COLO829 (cell line): ENCODE measurements at regions not wholly inside any gene's neighbourhood (a gene's known extent, or its start where the extent isn't known, plus 50 kb on each side); places are given as distances from the start of the nearest gene placed in this dataset.

ENCODE experiments used
- DNase-seq: peaks from one replicate; pipeline ENCODE4 v3.0.0; 2012; ENCODE audit warnings: low spot score

DNA sequence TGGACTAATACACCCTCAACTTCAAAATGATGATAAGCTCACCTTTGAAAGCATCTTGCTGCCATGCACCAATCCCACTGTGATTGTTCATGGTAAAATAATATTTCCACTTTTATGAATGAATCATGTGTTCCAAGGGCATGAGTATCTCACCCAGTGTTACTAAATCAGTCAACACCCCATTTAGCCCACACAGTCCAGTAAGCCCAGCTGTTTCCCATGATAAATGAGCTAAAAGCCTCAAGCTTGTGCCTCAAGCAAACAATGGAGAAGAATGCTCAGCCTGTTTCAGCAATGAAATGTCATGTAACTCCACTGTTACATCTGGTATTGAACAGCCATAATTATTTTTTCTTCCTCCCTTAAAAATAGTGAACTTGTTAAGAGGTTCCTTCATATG, 442.5 kb downstream of the XPNPEP1 start:
- DNase-seq: no peak

DNA sequence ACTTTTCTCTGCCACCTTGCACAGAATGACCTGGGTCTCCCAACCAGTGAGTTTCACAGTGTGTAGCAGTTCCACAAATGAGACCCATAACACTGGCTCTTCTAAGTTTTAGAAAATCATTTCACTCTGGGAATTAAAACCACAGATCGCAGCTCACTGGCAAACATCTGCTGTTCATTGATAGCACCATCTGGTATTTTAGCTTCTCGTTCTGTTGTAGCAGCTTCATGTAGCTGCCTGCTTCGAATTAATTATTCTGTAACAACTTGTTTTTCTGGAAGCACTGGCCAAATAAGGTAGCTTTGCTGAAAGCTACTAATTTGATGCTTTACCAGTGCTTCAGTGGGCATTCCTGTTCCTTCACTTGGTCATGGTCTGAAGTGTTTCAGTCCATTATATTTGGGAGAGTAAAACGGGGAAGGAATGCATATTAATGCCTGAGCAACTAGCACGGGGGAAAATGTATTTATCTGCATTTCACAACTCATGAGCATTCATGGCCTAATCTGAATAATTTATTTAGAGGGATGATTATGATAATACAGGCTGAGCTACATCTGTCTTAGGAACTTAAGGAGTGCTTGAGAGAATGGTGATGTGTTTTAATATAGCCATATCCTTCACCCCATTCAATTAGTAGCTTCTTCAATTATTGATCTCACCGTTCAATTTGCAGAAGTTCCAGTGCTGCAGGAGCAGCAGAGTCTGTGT, 447.4 kb downstream of the XPNPEP1 start:
- DNase-seq: no peak

DNA sequence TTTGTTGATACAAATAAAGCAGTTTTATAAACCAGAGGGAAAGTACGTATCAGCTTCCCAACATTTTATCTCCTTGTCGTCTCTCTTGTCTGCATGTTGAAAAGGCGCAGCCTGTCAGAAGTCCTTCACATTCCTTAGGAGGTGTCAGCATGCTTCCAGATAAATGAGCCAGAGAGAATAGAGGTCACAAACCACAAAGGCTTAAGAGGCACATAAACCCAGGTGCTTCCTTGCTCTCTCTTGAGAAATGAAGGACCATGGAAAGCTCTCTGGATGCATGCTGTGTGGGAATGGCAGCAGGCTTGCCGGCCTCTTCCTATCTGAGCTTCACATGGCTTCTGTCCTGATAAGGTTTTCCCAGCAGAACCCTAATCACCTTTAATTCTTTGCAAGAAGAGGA, 448.5 kb downstream of the XPNPEP1 start:
- DNase-seq: no peak

GRCh38 chr10:109474261-109474660, 449.1 kb downstream of the XPNPEP1 start:
- no peak for DNase-seq

DNA sequence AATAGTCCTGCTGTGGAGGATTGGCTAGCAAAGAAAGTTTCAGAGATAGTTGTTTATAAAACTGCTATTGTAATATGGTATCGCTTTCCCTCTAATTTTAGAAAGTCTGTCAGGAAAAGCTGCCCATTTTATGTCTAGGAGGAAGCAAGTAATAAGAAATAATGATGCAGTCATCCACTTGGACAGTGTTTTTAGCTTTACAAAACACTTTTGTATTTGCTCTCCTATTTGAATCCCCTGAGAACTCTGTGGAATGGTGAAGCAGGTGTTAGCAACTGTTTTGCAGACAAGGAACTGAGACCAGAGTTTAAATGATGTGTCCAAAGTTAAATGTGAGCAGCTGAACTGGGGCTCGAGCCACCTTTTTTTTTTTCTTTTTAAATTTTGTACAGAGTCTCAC, 455.8 kb downstream of the XPNPEP1 start:
- DNase-seq: no peak

DNA sequence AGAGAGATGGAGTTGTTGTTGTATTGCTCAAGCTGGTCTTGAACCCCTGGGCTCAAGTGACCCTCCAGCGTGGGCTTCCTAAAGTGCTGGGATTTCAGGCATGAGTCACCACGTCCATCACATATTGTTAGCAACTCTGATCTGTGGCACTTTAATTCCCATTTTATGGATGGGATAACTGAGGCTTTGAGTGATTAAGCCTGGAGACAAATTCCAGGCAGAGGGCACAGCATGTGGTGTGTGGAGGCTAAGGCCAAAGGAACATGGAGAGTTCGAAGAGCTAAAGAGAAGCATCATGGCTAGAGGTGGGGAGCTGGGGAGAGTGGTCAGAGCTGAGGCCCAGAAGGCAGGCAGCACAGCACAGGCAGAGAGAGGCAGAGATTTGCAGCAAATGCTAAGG, 458.4 kb downstream of the XPNPEP1 start:
- no peak for DNase-seq

- no peak for DNase-seq
These were observed 466.0 kb downstream of the XPNPEP1 start for GRCh38 chr10:109457302-109457638.

GRCh38 chr10:109456566-109457301, 466.6 kb downstream of the XPNPEP1 start:
- no peak for DNase-seq

- DNase-seq: no peak
These were observed 468.6 kb downstream of the XPNPEP1 start for GRCh38 chr10:109454691-109455090.

GRCh38 chr10:109451879-109452278, 471.4 kb downstream of the XPNPEP1 start:
- no peak for DNase-seq

- no peak for DNase-seq
These were observed 472.6 kb downstream of the XPNPEP1 start for GRCh38 chr10:109450702-109451101.

- DNase-seq: no peak
These were observed 489.9 kb downstream of the XPNPEP1 start for GRCh38 chr10:109433434-109433833.

DNA sequence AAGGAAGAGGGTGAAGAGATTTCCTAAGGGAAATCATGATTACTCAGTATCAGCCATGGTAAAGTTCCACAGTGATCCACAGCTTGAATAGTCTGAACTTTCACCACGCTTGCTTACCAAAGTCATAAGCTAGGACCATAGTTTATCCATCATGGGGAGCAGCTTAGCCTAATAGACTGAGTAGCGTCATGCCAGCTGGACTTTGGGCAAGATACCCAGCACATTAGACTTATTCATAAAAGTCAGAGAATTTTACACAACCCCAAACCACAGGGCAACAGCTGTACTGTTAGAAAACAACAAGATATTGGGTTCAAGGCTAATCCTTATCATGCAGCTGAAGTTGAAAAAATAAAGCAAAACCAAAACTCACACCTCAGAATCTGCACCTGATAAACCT, 491.0 kb downstream of the XPNPEP1 start:
- no peak for DNase-seq

DNA sequence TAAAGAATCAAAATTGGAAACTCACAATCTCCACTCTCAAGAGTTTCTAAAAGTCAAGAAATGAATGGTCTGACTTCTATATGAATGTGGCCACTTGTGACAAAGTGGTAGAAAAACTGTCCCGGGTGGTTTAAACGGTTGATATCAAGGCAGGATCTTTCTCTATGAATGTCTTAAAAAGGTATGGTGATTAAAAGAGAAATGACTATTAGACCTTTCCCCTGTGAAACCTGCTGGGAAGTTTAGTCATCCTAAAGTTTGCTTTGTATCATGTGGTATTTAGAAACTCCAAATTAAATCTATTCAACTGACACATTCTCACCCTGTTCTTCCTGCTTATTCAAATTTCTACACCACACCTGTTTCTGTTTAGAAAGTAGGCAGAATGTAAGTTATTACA, 492.5 kb downstream of the XPNPEP1 start:
- DNase-seq: no peak

- no peak for DNase-seq
These were observed 493.1 kb downstream of the XPNPEP1 start for GRCh38 chr10:109430043-109430760.

GRCh38 chr10:109428775-109429491, 494.4 kb downstream of the XPNPEP1 start:
- no peak for DNase-seq

- no peak for DNase-seq
These were observed 495.9 kb downstream of the XPNPEP1 start for GRCh38 chr10:109427411-109427810.

DNA sequence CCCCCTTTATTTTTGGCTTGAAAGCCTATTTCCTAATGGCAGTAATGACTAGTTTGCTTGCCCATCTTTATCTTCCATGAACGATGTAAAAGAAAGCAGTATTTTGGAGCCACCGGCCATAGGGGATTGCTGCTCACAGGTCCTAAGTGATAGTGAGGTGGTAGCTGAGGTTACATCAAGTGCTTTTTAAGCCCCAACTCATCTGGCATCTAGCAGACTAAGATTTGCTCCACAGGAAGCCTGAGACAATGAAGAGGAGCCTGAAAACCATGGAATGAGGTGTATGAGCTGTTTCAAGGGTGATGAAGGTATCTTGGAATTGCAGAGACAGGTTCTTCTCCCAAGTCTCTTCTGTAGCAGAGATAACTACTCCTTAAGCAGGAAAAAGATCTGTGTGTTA, 496.3 kb downstream of the XPNPEP1 start:
- no peak for DNase-seq

DNA sequence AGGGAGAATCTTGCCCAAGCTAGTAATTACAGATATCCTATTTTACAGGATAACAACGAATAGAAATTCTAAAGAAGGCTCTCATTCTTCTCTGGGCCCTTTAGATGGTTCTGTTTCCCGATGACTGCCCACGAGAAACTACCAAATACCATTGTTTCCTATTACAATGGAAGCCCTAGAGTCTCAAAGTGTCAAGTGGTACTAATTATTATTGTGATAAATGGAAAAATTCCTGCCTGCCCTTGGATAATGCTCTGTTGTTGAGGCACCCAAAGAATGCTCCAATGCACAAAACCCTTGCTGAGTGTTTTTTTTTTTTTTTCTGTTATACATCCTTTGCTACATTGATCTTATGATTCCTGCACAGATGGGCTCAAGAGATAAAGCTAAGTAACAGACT, 504.5 kb downstream of the XPNPEP1 start:
- no peak for DNase-seq

GRCh38 chr10:109417803-109418202, 505.5 kb downstream of the XPNPEP1 start:
- no peak for DNase-seq

DNA sequence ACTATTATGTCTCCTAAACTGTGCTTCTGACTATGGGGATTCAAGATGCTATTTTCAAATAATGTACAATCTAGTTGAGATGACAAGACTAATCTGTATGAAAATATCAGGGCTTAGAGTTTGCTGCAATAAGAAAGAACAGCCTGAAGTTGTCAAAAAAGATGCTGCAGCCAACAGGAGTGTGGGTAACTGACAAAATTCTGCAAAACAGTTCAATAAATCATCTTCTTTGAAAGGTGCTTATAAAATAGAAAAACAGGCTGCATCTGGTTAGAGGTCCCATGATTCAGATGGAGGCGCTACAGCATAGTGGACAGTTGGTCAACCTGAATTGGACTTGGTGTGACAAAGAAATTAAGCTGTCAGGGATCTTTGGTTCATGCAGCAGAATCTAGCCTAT, 511.0 kb downstream of the XPNPEP1 start:
- no peak for DNase-seq

DNA sequence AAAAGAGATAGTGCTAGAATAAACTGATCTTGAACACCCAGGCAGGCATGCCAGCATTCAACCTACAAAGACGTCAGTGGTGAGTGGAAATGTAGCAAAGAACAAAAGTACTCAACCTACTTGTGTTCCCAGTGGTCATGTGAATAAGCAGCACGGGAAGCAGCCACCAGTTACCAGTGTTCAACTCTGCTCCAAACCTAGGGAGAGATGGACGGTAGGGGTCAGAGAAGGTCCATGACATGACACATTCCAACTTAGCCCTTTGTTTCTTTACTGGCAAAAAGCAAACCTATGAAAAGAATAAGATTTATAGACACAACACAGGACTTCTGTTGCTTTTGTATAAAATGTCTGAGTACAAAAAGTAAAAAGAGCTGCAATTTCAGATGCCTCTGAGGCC, 511.4 kb downstream of the XPNPEP1 start:
- no peak for DNase-seq

DNA sequence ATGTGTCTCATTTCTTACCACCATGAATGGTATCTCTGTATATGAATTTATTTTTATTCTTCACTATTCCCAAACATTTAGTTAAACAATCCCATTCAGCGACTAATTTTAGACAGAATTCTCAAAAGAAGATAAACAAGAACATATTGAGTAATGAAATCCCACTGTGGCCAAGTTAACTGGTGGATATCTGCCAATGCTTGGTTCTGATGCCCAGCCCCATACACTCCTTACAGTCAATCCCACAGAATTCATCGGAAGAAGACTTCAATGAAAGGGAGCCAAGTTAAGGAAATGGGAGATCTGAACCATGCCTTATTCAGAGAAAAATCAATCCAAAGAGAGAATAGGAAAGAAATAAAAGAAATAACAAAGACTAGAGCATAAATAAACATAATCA, 518.0 kb downstream of the XPNPEP1 start:
- no peak for DNase-seq
